BJ (cell line): ENCODE measurements at regions not wholly inside any gene's neighbourhood (a gene's known extent, or its start where the extent isn't known, plus 50 kb on each side); places are given as distances from the start of the nearest gene placed in this dataset.

ENCODE experiments used
- CTCF ChIA-PET: fragments of 350-600 bp; formaldehyde crosslinking; extraction: SDS; loops from one replicate; lab custom pipeline; 2021; ENCODE audit warnings: antibody characterized with exemption, inconsistent platforms; lab: Yijun Ruan, JAX
- POLR2A ChIA-PET: fragments of 300-600 bp; sonication (Branson Sonifier 250); formaldehyde crosslinking; extraction: SDS; loops from one replicate; lab custom pipeline; 2021; ENCODE audit warnings: antibody characterized with exemption; lab: Charles Lee
- DNase-seq: peaks from one replicate; pipeline ENCODE4 v3.0.0-alpha.2; 2011; ENCODE audit warnings: low read depth
- H3K27me3 ChIP-seq: 2 replicates; pipeline ENCODE4 v1.6.0; 2011; ENCODE audit warnings: low read length; ENCODE audit not compliant: control insufficient read depth, insufficient read depth
- H3K36me3 ChIP-seq: 2 replicates; pipeline ENCODE4 v1.5.1; 2011; ENCODE audit warnings: low read length; ENCODE audit not compliant: control insufficient read depth, insufficient read depth
- H3K4me3 ChIP-seq: 2 replicates; pipeline ENCODE4 v1.5.1; 2011; ENCODE audit warnings: low read depth, mild to moderate bottlenecking, control low read depth, low read length
- CTCF ChIP-seq: IDR thresholded peaks from 2 replicates; pipeline ENCODE4 v1.5.1; 2011; ENCODE audit warnings: low read depth, mild to moderate bottlenecking, control low read depth, inconsistent platforms, low read length, moderate library complexity; ENCODE audit not compliant: insufficient read depth

GRCh38 chr1:199447906-199448305 is 579.6 kb upstream of the NR5A2 start:
- POLR2A ChIA-PET = no interaction called here
- Histone ChIP-seq H3K4me3 (no peak overlapping the region), H3K27me3 (no peaks in the 10 kb centered on the region), H3K36me3 (no peaks in the 10 kb centered on the region)
- no peak for DNase-seq
- TF ChIP-seq CTCF = no peak
- CTCF ChIA-PET = interaction anchor here (1.3 kb wide), 1 partner anchor 324 kb away, joined by 4 read pairs; no protein-coding TSS in a partner anchor

GRCh38 chr1:199448646-199449045 is 578.9 kb upstream of the NR5A2 start:
- Histone ChIP-seq H3K27me3 (no peaks in the 10 kb centered on the region), H3K36me3 (no peaks in the 10 kb centered on the region), H3K4me3 (no peak overlapping the region)
- CTCF ChIA-PET = no interaction called here
- POLR2A ChIA-PET = no interaction called here
- DNase-seq = no peak
- no peak for TF ChIP-seq CTCF

GRCh38 chr1:199449221-199449620 is 578.3 kb upstream of the NR5A2 start:
- CTCF ChIA-PET = no interaction called here
- H3K36me3 ChIP-seq = no peaks in the 10 kb centered on the region
- DNase-seq = no peak
- no peaks in the 10 kb centered on the region for H3K27me3 ChIP-seq
- no peak for TF ChIP-seq CTCF
- H3K4me3 ChIP-seq = no peak overlapping the region
- POLR2A ChIA-PET = no interaction called here

- no peaks in the 10 kb centered on the region for H3K36me3 ChIP-seq
- TF ChIP-seq CTCF = no peak
- ChIA-PET CTCF (no interaction called here), POLR2A (no interaction called here)
- H3K4me3 ChIP-seq = no peak overlapping the region
- H3K27me3 ChIP-seq = no peaks in the 10 kb centered on the region
- no peak for DNase-seq
These were observed 577.8 kb upstream of the NR5A2 start for GRCh38 chr1:199449681-199450080.

GRCh38 chr1:199452627-199453026 is 574.9 kb upstream of the NR5A2 start:
- TF ChIP-seq CTCF = no peak
- POLR2A ChIA-PET = no interaction called here
- Histone ChIP-seq H3K27me3 (no peaks in the 10 kb centered on the region), H3K36me3 (no peaks in the 10 kb centered on the region), H3K4me3 (no peak overlapping the region)
- CTCF ChIA-PET = interaction anchor here (1.6 kb wide), 1 partner anchor 10 kb away, joined by 5 read pairs; no protein-coding TSS in a partner anchor
- DNase-seq = no peak
